GM12878 (cell line): ENCODE measurements at regions not wholly inside any gene's neighbourhood (a gene's known extent, or its start where the extent isn't known, plus 50 kb on each side); places are given as distances from the start of the nearest gene placed in this dataset.

Experiments used
- ATF7 ChIP-seq: fragments of 450-650 bp; IDR thresholded peaks from 2 replicates; pipeline ENCODE4 v1.6.1; 2016; ENCODE audit warnings: low read depth, mild to moderate bottlenecking
- POLR2A ChIP-seq: IDR thresholded peaks from 2 replicates; pipeline ENCODE4 v1.6.1; 2011; ENCODE audit warnings: low read depth, mild to moderate bottlenecking, low read length
- TF ChIP-seq, protein P1 (sequence below): IDR thresholded peaks from 2 replicates; pipeline ENCODE4 v1.6.1; 2011; ENCODE audit warnings: borderline replicate concordance, low read depth, mild to moderate bottlenecking, moderate library complexity, mixed read lengths, low read length; ENCODE audit not compliant: insufficient read depth; ENCODE audit errors: extremely low read length
- TF ChIP-seq, protein P2 (sequence below), 3 experiments: IDR thresholded peaks in 2 of 3; conservative IDR thresholded peaks in 1 of 3; 2 replicates each; pipeline ENCODE4 v1.5.1; 2011; ENCODE audit warnings: low read depth in 3 of 3, low read length in 3 of 3, mild to moderate bottlenecking in 3 of 3, control low read depth in 2 of 3, moderate library complexity in 2 of 3, inconsistent platforms in 1 of 3, mixed read lengths in 1 of 3; ENCODE audit not compliant: control insufficient read depth in 2 of 3, insufficient read depth in 1 of 3; ENCODE audit errors: extremely low read depth in 1 of 3

DNA sequence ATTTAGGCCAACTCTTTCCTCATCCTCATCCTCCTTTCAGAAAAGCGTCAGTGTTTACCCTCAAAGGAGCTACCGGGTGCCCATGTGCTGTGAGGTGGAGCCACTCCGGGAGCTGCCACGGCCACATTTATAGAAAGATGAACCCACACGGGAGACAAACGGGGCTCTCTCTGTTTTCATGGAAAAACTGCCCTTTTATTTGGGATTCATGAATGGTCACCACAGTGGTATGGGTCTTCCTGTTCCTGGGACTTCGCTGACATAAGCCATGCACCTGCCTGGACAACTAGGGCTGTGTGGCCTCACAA, 224.2 kb downstream of the ZIC5 start:
- TF ChIP-seq, protein P1, sequence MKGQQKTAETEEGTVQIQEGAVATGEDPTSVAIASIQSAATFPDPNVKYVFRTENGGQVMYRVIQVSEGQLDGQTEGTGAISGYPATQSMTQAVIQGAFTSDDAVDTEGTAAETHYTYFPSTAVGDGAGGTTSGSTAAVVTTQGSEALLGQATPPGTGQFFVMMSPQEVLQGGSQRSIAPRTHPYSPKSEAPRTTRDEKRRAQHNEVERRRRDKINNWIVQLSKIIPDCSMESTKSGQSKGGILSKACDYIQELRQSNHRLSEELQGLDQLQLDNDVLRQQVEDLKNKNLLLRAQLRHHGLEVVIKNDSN, result no peak
- TF ChIP-seq POLR2A (no peak), ATF7 (no peak)
- TF ChIP-seq, protein P2, sequence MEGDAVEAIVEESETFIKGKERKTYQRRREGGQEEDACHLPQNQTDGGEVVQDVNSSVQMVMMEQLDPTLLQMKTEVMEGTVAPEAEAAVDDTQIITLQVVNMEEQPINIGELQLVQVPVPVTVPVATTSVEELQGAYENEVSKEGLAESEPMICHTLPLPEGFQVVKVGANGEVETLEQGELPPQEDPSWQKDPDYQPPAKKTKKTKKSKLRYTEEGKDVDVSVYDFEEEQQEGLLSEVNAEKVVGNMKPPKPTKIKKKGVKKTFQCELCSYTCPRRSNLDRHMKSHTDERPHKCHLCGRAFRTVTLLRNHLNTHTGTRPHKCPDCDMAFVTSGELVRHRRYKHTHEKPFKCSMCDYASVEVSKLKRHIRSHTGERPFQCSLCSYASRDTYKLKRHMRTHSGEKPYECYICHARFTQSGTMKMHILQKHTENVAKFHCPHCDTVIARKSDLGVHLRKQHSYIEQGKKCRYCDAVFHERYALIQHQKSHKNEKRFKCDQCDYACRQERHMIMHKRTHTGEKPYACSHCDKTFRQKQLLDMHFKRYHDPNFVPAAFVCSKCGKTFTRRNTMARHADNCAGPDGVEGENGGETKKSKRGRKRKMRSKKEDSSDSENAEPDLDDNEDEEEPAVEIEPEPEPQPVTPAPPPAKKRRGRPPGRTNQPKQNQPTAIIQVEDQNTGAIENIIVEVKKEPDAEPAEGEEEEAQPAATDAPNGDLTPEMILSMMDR (IDR thresholded peaks at IDR 0.05 in 2 of 3, conservative IDR thresholded peaks at IDR 0.05 in 1 of 3; ENCODE audit: control insufficient read depth in 2 of 3, extremely low read depth in 1 of 3, insufficient read depth in 1 of 3, low read depth in 3 of 3, low read length in 3 of 3), result no peak
